ENCODE measurements at regions not wholly inside any gene's neighbourhood (a gene's known extent, or its start where the extent isn't known, plus 50 kb on each side); places are given as distances from the start of the nearest gene placed in this dataset.

DNA sequence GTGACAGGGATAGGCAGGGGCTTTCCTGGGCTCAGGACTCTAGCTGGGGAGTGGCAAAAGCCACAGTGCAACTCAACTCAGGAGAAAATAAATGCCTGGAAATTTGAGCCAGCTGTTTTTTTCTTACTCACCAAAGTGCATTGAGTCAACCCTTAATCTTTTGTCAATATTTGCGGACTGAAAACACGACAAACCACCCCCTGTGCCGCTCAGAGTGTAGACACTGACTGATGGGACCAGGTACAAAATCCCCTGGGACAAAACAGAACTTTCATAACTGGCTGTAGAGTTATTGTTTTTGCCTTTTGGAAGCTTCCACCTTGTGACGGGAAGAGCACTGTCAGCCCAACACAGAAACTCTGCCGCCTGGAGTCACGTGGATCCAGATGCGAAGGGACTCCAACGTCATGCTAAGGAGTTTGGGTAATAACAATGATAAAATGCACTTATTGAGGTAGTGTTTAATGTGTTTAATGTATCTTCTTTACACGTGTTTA is 164.6 kb downstream of the PLPP3 start (continued):
- TF ChIP-seq, protein P1, sequence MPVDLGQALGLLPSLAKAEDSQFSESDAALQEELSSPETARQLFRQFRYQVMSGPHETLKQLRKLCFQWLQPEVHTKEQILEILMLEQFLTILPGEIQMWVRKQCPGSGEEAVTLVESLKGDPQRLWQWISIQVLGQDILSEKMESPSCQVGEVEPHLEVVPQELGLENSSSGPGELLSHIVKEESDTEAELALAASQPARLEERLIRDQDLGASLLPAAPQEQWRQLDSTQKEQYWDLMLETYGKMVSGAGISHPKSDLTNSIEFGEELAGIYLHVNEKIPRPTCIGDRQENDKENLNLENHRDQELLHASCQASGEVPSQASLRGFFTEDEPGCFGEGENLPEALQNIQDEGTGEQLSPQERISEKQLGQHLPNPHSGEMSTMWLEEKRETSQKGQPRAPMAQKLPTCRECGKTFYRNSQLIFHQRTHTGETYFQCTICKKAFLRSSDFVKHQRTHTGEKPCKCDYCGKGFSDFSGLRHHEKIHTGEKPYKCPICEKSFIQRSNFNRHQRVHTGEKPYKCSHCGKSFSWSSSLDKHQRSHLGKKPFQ (CRISPR knock-in tag; IDR thresholded peaks at IDR 0.05; ENCODE audit: insufficient replicate concordance): peak; percentile 75
- TF ChIP-seq SUZ12 (IDR thresholded peaks at IDR 0.05; ENCODE audit: low read depth, low read length): no peak
- TF ChIP-seq RBM22 (optimal IDR thresholded peaks at IDR 0.05; ENCODE audit: low read length): no peak
- no peak for TF ChIP-seq CENPX (CRISPR knock-in tag; IDR thresholded peaks at IDR 0.05)
- no peak for TF ChIP-seq MLLT10 (CRISPR knock-in tag; IDR thresholded peaks at IDR 0.05)
- peak; percentile 98 for TF ChIP-seq SIX1 (CRISPR knock-in tag; IDR thresholded peaks at IDR 0.05; ENCODE audit: borderline replicate concordance)
- TF ChIP-seq NRL (CRISPR knock-in tag; IDR thresholded peaks at IDR 0.05; ENCODE audit: borderline replicate concordance): no peak
- no peak for TF ChIP-seq YY1 (IDR thresholded peaks at IDR 0.05; ENCODE audit: insufficient read depth, insufficient replicate concordance, low read depth, low read length)
- TF ChIP-seq GTF3A (CRISPR knock-in tag; conservative IDR thresholded peaks at IDR 0.05): no peak
- peak; percentile 50; the same call in 1 of the 2 replicates for TF ChIP-seq ZNF263 (CRISPR knock-in tag; IDR thresholded peaks at IDR 0.05)
- TF ChIP-seq SSRP1 (CRISPR knock-in tag; IDR thresholded peaks at IDR 0.05): no peak
- 0 out of 2 replicates have a peak, but pooled peaks have one; percentile 49 for TF ChIP-seq ETV6 (CRISPR knock-in tag; conservative IDR thresholded peaks at IDR 0.05)
- TF ChIP-seq, protein P2, sequence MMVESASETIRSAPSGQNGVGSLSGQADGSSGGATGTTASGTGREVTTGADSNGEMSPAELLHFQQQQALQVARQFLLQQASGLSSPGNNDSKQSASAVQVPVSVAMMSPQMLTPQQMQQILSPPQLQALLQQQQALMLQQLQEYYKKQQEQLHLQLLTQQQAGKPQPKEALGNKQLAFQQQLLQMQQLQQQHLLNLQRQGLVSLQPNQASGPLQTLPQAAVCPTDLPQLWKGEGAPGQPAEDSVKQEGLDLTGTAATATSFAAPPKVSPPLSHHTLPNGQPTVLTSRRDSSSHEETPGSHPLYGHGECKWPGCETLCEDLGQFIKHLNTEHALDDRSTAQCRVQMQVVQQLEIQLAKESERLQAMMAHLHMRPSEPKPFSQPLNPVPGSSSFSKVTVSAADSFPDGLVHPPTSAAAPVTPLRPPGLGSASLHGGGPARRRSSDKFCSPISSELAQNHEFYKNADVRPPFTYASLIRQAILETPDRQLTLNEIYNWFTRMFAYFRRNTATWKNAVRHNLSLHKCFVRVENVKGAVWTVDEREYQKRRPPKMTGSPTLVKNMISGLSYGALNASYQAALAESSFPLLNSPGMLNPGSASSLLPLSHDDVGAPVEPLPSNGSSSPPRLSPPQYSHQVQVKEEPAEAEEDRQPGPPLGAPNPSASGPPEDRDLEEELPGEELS (CRISPR knock-in tag; IDR thresholded peaks at IDR 0.05): peak; percentile 97
- peak; percentile 51; the same call in 1 of the 2 replicates for TF ChIP-seq ZNF546 (CRISPR knock-in tag; conservative IDR thresholded peaks at IDR 0.05)
- TF ChIP-seq, protein P3, sequence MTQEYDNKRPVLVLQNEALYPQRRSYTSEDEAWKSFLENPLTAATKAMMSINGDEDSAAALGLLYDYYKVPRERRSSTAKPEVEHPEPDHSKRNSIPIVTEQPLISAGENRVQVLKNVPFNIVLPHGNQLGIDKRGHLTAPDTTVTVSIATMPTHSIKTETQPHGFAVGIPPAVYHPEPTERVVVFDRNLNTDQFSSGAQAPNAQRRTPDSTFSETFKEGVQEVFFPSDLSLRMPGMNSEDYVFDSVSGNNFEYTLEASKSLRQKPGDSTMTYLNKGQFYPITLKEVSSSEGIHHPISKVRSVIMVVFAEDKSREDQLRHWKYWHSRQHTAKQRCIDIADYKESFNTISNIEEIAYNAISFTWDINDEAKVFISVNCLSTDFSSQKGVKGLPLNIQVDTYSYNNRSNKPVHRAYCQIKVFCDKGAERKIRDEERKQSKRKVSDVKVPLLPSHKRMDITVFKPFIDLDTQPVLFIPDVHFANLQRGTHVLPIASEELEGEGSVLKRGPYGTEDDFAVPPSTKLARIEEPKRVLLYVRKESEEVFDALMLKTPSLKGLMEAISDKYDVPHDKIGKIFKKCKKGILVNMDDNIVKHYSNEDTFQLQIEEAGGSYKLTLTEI (CRISPR knock-in tag; conservative IDR thresholded peaks at IDR 0.05): no peak
- TF ChIP-seq ZNF83 (CRISPR knock-in tag; IDR thresholded peaks at IDR 0.05; ENCODE audit: borderline replicate concordance): no peak
- no peak for TF ChIP-seq U2AF2 (IDR thresholded peaks at IDR 0.05; ENCODE audit: low read depth, low read length)
- TF ChIP-seq TMF1 (CRISPR knock-in tag; IDR thresholded peaks at IDR 0.05; ENCODE audit: low read depth): no peak
- TF ChIP-seq, protein P4, sequence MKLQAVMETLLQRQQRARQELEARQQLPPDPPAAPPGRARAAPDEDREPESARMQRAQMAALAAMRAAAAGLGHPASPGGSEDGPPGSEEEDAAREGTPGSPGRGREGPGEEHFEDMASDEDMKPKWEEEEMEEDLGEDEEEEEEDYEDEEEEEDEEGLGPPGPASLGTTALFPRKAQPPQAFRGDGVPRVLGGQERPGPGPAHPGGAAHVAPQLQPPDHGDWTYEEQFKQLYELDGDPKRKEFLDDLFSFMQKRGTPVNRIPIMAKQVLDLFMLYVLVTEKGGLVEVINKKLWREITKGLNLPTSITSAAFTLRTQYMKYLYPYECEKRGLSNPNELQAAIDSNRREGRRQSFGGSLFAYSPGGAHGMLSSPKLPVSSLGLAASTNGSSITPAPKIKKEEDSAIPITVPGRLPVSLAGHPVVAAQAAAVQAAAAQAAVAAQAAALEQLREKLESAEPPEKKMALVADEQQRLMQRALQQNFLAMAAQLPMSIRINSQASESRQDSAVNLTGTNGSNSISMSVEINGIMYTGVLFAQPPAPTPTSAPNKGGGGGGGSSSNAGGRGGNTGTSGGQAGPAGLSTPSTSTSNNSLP (IDR thresholded peaks at IDR 0.05; ENCODE audit: low read depth, low read length): 0 out of 2 replicates have a peak, but pooled peaks have one; percentile 71
- TF ChIP-seq NFRKB (IDR thresholded peaks at IDR 0.05): no peak
